BLaER1 treated with 17β-estradiol and CSF1 and Interleukin-3, amounts not matched to agents 10 nM and 100 nM (cell line): ENCODE measurements at regions not wholly inside any gene's neighbourhood (a gene's known extent, or its start where the extent isn't known, plus 50 kb on each side); places are given as distances from the start of the nearest gene placed in this dataset.

ENCODE experiments used
- H3K27ac ChIP-seq, 11 experiments: shearing (Covaris generic); formaldehyde crosslinking; 2 replicates each; pipeline ENCODE4 v1.8.1; 2022
- H3K27me3 ChIP-seq, 11 experiments: shearing (Covaris generic); formaldehyde crosslinking; 2 replicates each; pipeline ENCODE4 v1.8.1; 2022
- H3K36me3 ChIP-seq, 11 experiments: shearing (Covaris generic); formaldehyde crosslinking; 2 replicates each; pipeline ENCODE4 v1.8.1; 2022
- H3K4me1 ChIP-seq, 10 experiments: shearing (Covaris generic); formaldehyde crosslinking; 2 replicates each; pipeline ENCODE4 v1.8.1; 2022
- H3K4me2 ChIP-seq, 11 experiments: shearing (Covaris generic); formaldehyde crosslinking; 2 replicates each; pipeline ENCODE4 v1.8.1; 2022
- H3K4me3 ChIP-seq, 10 experiments: shearing (Covaris generic); formaldehyde crosslinking; 2 replicates each; pipeline ENCODE4 v1.8.1; 2022
- H3K9ac ChIP-seq, 11 experiments: shearing (Covaris generic); formaldehyde crosslinking; 2 replicates each; pipeline ENCODE4 v1.8.1; 2022
- H3K9me3 ChIP-seq, 11 experiments: shearing (Covaris generic); formaldehyde crosslinking; replicated peaks in 1 of 11; 2 replicates each; pipeline ENCODE4 v1.8.1; 2022
- H4K20me1 ChIP-seq, 11 experiments: shearing (Covaris generic); formaldehyde crosslinking; 2 replicates each; pipeline ENCODE4 v1.8.1; 2022
- Cebpa-rat ChIP-seq, 11 experiments: shearing (Covaris generic); IDR thresholded peaks; 2 replicates each; pipeline ENCODE4 v1.8.1; 2022

GRCh38 chr13:69199664-69200063 lies 908.0 kb upstream of the ATXN8OS start:
- no peak for TF ChIP-seq Cebpa-rat (IDR thresholded peaks at IDR 0.05)
- Histone ChIP-seq H3K27me3 (no peaks in the 10 kb centered on the region), H3K9ac (no peak overlapping the region), H3K27ac (no peak overlapping the region), H3K36me3 (no peaks in the 10 kb centered on the region), H3K4me1 (no peaks in the 10 kb centered on the region), H3K4me2 (no peak overlapping the region), H4K20me1 (no peaks in the 10 kb centered on the region), H3K4me3 (no peak overlapping the region), H3K9me3 (no peaks in the 10 kb centered on the region)

GRCh38 chr13:69198706-69199105 lies 908.9 kb upstream of the ATXN8OS start:
- no peak overlapping the region for H3K4me3 ChIP-seq
- H3K9me3 ChIP-seq, result no peaks in the 10 kb centered on the region
- H3K27ac ChIP-seq, result no peak overlapping the region
- no peaks in the 10 kb centered on the region for H3K27me3 ChIP-seq
- H3K4me1 ChIP-seq, result no peaks in the 10 kb centered on the region
- no peak for TF ChIP-seq Cebpa-rat (IDR thresholded peaks at IDR 0.05)
- no peaks in the 10 kb centered on the region for H4K20me1 ChIP-seq
- H3K9ac ChIP-seq, result no peak overlapping the region
- no peaks in the 10 kb centered on the region for H3K36me3 ChIP-seq
- H3K4me2 ChIP-seq, result no peak overlapping the region

- H3K9ac ChIP-seq, result no peak overlapping the region
- H4K20me1 ChIP-seq, result no peaks in the 10 kb centered on the region
- H3K4me3 ChIP-seq, result no peak overlapping the region
- no peak overlapping the region for H3K4me2 ChIP-seq
- no peaks in the 10 kb centered on the region for H3K9me3 ChIP-seq
- H3K27me3 ChIP-seq, result no peaks in the 10 kb centered on the region
- H3K27ac ChIP-seq, result no peak overlapping the region
- no peaks in the 10 kb centered on the region for H3K36me3 ChIP-seq
- TF ChIP-seq Cebpa-rat (IDR thresholded peaks at IDR 0.05), result no peak
- no peaks in the 10 kb centered on the region for H3K4me1 ChIP-seq
Observed at GRCh38 chr13:69194130-69194529, 913.5 kb upstream of the ATXN8OS start.

GRCh38 chr13:69180034-69180433 lies 927.6 kb upstream of the ATXN8OS start:
- no peak for TF ChIP-seq Cebpa-rat (IDR thresholded peaks at IDR 0.05)
- no peak overlapping the region for H3K9ac ChIP-seq
- no peak overlapping the region for H3K4me3 ChIP-seq
- no peaks in the 10 kb centered on the region for H4K20me1 ChIP-seq
- no peaks in the 10 kb centered on the region for H3K9me3 ChIP-seq
- H3K4me1 ChIP-seq, result no peaks in the 10 kb centered on the region
- H3K27me3 ChIP-seq, result no peaks in the 10 kb centered on the region
- H3K36me3 ChIP-seq, result no peaks in the 10 kb centered on the region
- H3K27ac ChIP-seq, result no peak overlapping the region
- H3K4me2 ChIP-seq, result no peak overlapping the region

GRCh38 chr13:69178000-69178399 lies 929.6 kb upstream of the ATXN8OS start:
- H3K27me3 ChIP-seq, result no peaks in the 10 kb centered on the region
- no peaks in the 10 kb centered on the region for H3K36me3 ChIP-seq
- TF ChIP-seq Cebpa-rat (IDR thresholded peaks at IDR 0.05), result no peak
- peaks cover 0 to 7% (median 0%) of the 10 kb centered on the region in 10 experiments; a peak in 1 of 20 replicates for H3K4me1 ChIP-seq
- no peak overlapping the region for H3K4me3 ChIP-seq
- no peaks in the 10 kb centered on the region for H4K20me1 ChIP-seq
- H3K27ac ChIP-seq, result no peak overlapping the region
- no peaks in the 10 kb centered on the region for H3K9me3 ChIP-seq
- no peak overlapping the region for H3K9ac ChIP-seq
- H3K4me2 ChIP-seq, result no peak overlapping the region

GRCh38 chr13:69168436-69168835 lies 939.2 kb upstream of the ATXN8OS start:
- H3K27ac ChIP-seq, result no peak overlapping the region
- TF ChIP-seq Cebpa-rat (IDR thresholded peaks at IDR 0.05), result no peak
- H3K9ac ChIP-seq, result no peak overlapping the region
- no peaks in the 10 kb centered on the region for H3K27me3 ChIP-seq
- no peaks in the 10 kb centered on the region for H4K20me1 ChIP-seq
- H3K4me1 ChIP-seq, result no peaks in the 10 kb centered on the region
- no peaks in the 10 kb centered on the region for H3K9me3 ChIP-seq
- no peaks in the 10 kb centered on the region for H3K36me3 ChIP-seq
- H3K4me3 ChIP-seq, result no peak overlapping the region
- no peak overlapping the region for H3K4me2 ChIP-seq

GRCh38 chr13:69155136-69155535 lies 952.5 kb upstream of the ATXN8OS start:
- Histone ChIP-seq H3K9me3 (no peaks in the 10 kb centered on the region), H3K4me3 (no peak overlapping the region), H3K27me3 (no peaks in the 10 kb centered on the region), H4K20me1 (no peaks in the 10 kb centered on the region), H3K4me2 (peak overlapping the region; percentile 25 to 63 (median 44); a peak in 18 of 22 replicates), H3K27ac (no peak overlapping the region), H3K4me1 (peaks cover 5 to 10% (median 8%) of the 10 kb centered on the region in 10 experiments; a peak in 17 of 20 replicates), H3K36me3 (no peaks in the 10 kb centered on the region), H3K9ac (no peak overlapping the region)
- no peak for TF ChIP-seq Cebpa-rat (IDR thresholded peaks at IDR 0.05)

- H3K27me3 ChIP-seq, result no peaks in the 10 kb centered on the region
- no peaks in the 10 kb centered on the region for H4K20me1 ChIP-seq
- H3K4me1 ChIP-seq, result no peaks in the 10 kb centered on the region
- H3K4me2 ChIP-seq, result no peak overlapping the region
- no peak overlapping the region for H3K9ac ChIP-seq
- no peaks in the 10 kb centered on the region for H3K9me3 ChIP-seq
- no peaks in the 10 kb centered on the region for H3K36me3 ChIP-seq
- H3K27ac ChIP-seq, result no peak overlapping the region
- H3K4me3 ChIP-seq, result no peak overlapping the region
- no peak for TF ChIP-seq Cebpa-rat (IDR thresholded peaks at IDR 0.05)
Observed at GRCh38 chr13:69142101-69142500, 965.5 kb upstream of the ATXN8OS start.

GRCh38 chr13:69124996-69125395 lies 982.6 kb upstream of the ATXN8OS start:
- no peaks in the 10 kb centered on the region for H3K27me3 ChIP-seq
- H3K36me3 ChIP-seq, result no peaks in the 10 kb centered on the region
- no peak overlapping the region for H3K27ac ChIP-seq
- no peak overlapping the region for H3K9ac ChIP-seq
- no peak for TF ChIP-seq Cebpa-rat (IDR thresholded peaks at IDR 0.05)
- H3K9me3 ChIP-seq, result no peaks in the 10 kb centered on the region
- H3K4me1 ChIP-seq, result no peaks in the 10 kb centered on the region
- H4K20me1 ChIP-seq, result no peaks in the 10 kb centered on the region
- H3K4me2 ChIP-seq, result no peak overlapping the region
- H3K4me3 ChIP-seq, result no peak overlapping the region

- no peaks in the 10 kb centered on the region for H3K36me3 ChIP-seq
- H3K9me3 ChIP-seq, result peaks cover 16 to 31% (median 25%) of the 10 kb centered on the region in 11 experiments; a peak in 19 of 22 replicates
- H3K4me2 ChIP-seq, result no peak overlapping the region
- H3K27ac ChIP-seq, result no peak overlapping the region
- H3K4me1 ChIP-seq, result 0 out of 20 replicates have a peak, but pooled peaks cover 0 to 3% (median 0%) of the 10 kb centered on the region in 10 experiments
- H4K20me1 ChIP-seq, result no peaks in the 10 kb centered on the region
- no peaks in the 10 kb centered on the region for H3K27me3 ChIP-seq
- no peak for TF ChIP-seq Cebpa-rat (IDR thresholded peaks at IDR 0.05)
- no peak overlapping the region for H3K4me3 ChIP-seq
- H3K9ac ChIP-seq, result no peak overlapping the region
Observed at GRCh38 chr13:69109891-69110525, 997.6 kb upstream of the ATXN8OS start.
